Subcutaneous abdominal adipose tissue (tissue), 5 donors: ENCODE measurements at regions not wholly inside any gene's neighbourhood (a gene's known extent, or its start where the extent isn't known, plus 50 kb on each side); places are given as distances from the start of the nearest gene placed in this dataset.

Source experiments
- H3K27ac ChIP-seq: one replicate; pipeline ENCODE4 v1.7.0; 2013; ENCODE audit warnings: low read depth, mild to moderate bottlenecking, inconsistent platforms, low read length, moderate library complexity
- H3K27me3 ChIP-seq, 5 donors: one replicate each; pipeline ENCODE4 v1.7.0; 2013; ENCODE audit warnings: low read length in 5 of 5, inconsistent platforms in 1 of 5; ENCODE audit not compliant: control insufficient read depth in 5 of 5, insufficient read depth in 4 of 5
- H3K36me3 ChIP-seq, 5 donors: one replicate each; pipeline ENCODE4 v1.7.0; 2013; ENCODE audit warnings: low read length in 5 of 5; ENCODE audit not compliant: control insufficient read depth in 5 of 5, insufficient read depth in 5 of 5
- H3K4me1 ChIP-seq, 5 donors: one replicate each; pipeline ENCODE4 v1.7.0; 2013; ENCODE audit warnings: low read length in 5 of 5, mild to moderate bottlenecking in 3 of 5, moderate library complexity in 1 of 5; ENCODE audit not compliant: control insufficient read depth in 5 of 5, insufficient read depth in 5 of 5
- H3K4me3 ChIP-seq, 5 donors: one replicate each; pipeline ENCODE4 v1.7.0; 2013; ENCODE audit warnings: low read length in 5 of 5, low read depth in 1 of 5
- H3K9ac ChIP-seq, 5 donors: one replicate each; pipeline ENCODE4 v1.7.0; 2013; ENCODE audit warnings: low read length in 5 of 5, mild to moderate bottlenecking in 4 of 5, moderate library complexity in 3 of 5
- H3K9me3 ChIP-seq, 5 donors: one replicate each; pipeline ENCODE4 v1.7.0; 2013; ENCODE audit warnings: low read length in 5 of 5; ENCODE audit not compliant: control insufficient read depth in 5 of 5
- donor health status: healthy.
- donor health status: healthy.
- donor health status: healthy.
- donor health status: healthy.
- donor health status: healthy.

- Histone ChIP-seq H3K4me1 (no peaks in the 10 kb centered on the region), H3K27ac (no peak overlapping the region), H3K36me3 (no peaks in the 10 kb centered on the region), H3K27me3 (no peaks in the 10 kb centered on the region), H3K9me3 (peaks cover 0 to 6% (median 4%) of the 10 kb centered on the region in 5 donors), H3K4me3 (no peak overlapping the region), H3K9ac (no peak overlapping the region)
Observed at GRCh38 chr6:103280417-103280816, 1579.3 kb downstream of the HACE1 start.

GRCh38 chr6:103277936-103278335 is 1581.8 kb downstream of the HACE1 start:
- Histone ChIP-seq H3K9ac (no peak overlapping the region), H3K27me3 (no peaks in the 10 kb centered on the region), H3K4me3 (no peak overlapping the region), H3K9me3 (peaks cover 0 to 6% (median 4%) of the 10 kb centered on the region in 5 donors), H3K4me1 (no peaks in the 10 kb centered on the region), H3K36me3 (no peaks in the 10 kb centered on the region), H3K27ac (no peak overlapping the region)

GRCh38 chr6:103273048-103273447 is 1586.7 kb downstream of the HACE1 start:
- Histone ChIP-seq H3K27ac (no peak overlapping the region), H3K4me1 (no peaks in the 10 kb centered on the region), H3K9me3 (no peaks in the 10 kb centered on the region), H3K4me3 (no peak overlapping the region), H3K9ac (no peak overlapping the region), H3K27me3 (no peaks in the 10 kb centered on the region), H3K36me3 (no peaks in the 10 kb centered on the region)

- Histone ChIP-seq H3K9ac (no peak overlapping the region), H3K36me3 (no peaks in the 10 kb centered on the region), H3K4me1 (no peaks in the 10 kb centered on the region), H3K27me3 (no peaks in the 10 kb centered on the region), H3K27ac (no peak overlapping the region), H3K9me3 (no peaks in the 10 kb centered on the region), H3K4me3 (no peak overlapping the region)
Observed at GRCh38 chr6:103269581-103269980, 1590.1 kb downstream of the HACE1 start.

- H3K4me3 ChIP-seq: no peak overlapping the region
- H3K9ac ChIP-seq: no peak overlapping the region
- no peaks in the 10 kb centered on the region for H3K27me3 ChIP-seq
- no peaks in the 10 kb centered on the region for H3K9me3 ChIP-seq
- H3K27ac ChIP-seq: no peak overlapping the region
- H3K4me1 ChIP-seq: no peaks in the 10 kb centered on the region
- H3K36me3 ChIP-seq: no peaks in the 10 kb centered on the region
Observed at GRCh38 chr6:103268335-103268734, 1591.4 kb downstream of the HACE1 start.

- no peak overlapping the region for H3K27ac ChIP-seq
- no peaks in the 10 kb centered on the region for H3K27me3 ChIP-seq
- H3K36me3 ChIP-seq: no peaks in the 10 kb centered on the region
- no peak overlapping the region for H3K9ac ChIP-seq
- H3K4me1 ChIP-seq: no peaks in the 10 kb centered on the region
- H3K4me3 ChIP-seq: no peak overlapping the region
- no peaks in the 10 kb centered on the region for H3K9me3 ChIP-seq
Observed at GRCh38 chr6:103264020-103264419, 1595.7 kb downstream of the HACE1 start.

GRCh38 chr6:103255132-103255531 is 1604.6 kb downstream of the HACE1 start:
- Histone ChIP-seq H3K4me1 (no peaks in the 10 kb centered on the region), H3K9ac (no peak overlapping the region), H3K27me3 (no peaks in the 10 kb centered on the region), H3K4me3 (no peak overlapping the region), H3K9me3 (no peaks in the 10 kb centered on the region), H3K27ac (no peak overlapping the region), H3K36me3 (no peaks in the 10 kb centered on the region)

GRCh38 chr6:103236923-103237322 is 1622.8 kb downstream of the HACE1 start:
- Histone ChIP-seq H3K27me3 (no peaks in the 10 kb centered on the region), H3K9ac (no peak overlapping the region), H3K9me3 (peaks cover 0 to 3% (median 0%) of the 10 kb centered on the region in 5 donors), H3K4me3 (no peak overlapping the region), H3K36me3 (no peaks in the 10 kb centered on the region), H3K27ac (no peak overlapping the region), H3K4me1 (no peaks in the 10 kb centered on the region)

- H3K27me3 ChIP-seq: no peaks in the 10 kb centered on the region
- H3K9me3 ChIP-seq: peaks cover 5 to 18% (median 8%) of the 10 kb centered on the region in 5 donors
- no peaks in the 10 kb centered on the region for H3K36me3 ChIP-seq
- H3K4me1 ChIP-seq: no peaks in the 10 kb centered on the region
- no peak overlapping the region for H3K27ac ChIP-seq
- H3K9ac ChIP-seq: no peak overlapping the region
- no peak overlapping the region for H3K4me3 ChIP-seq
Observed at GRCh38 chr6:103231181-103231580, 1628.5 kb downstream of the HACE1 start.

GRCh38 chr6:103215847-103216246 is 1643.9 kb downstream of the HACE1 start:
- no peak overlapping the region for H3K9ac ChIP-seq
- H3K4me3 ChIP-seq: no peak overlapping the region
- H3K4me1 ChIP-seq: no peaks in the 10 kb centered on the region
- no peaks in the 10 kb centered on the region for H3K27me3 ChIP-seq
- no peak overlapping the region for H3K27ac ChIP-seq
- H3K36me3 ChIP-seq: no peaks in the 10 kb centered on the region
- no peaks in the 10 kb centered on the region for H3K9me3 ChIP-seq

- H3K4me3 ChIP-seq: no peak overlapping the region
- H3K36me3 ChIP-seq: no peaks in the 10 kb centered on the region
- H3K27me3 ChIP-seq: no peaks in the 10 kb centered on the region
- H3K9me3 ChIP-seq: no peaks in the 10 kb centered on the region
- no peak overlapping the region for H3K9ac ChIP-seq
- H3K27ac ChIP-seq: no peak overlapping the region
- no peaks in the 10 kb centered on the region for H3K4me1 ChIP-seq
Observed at GRCh38 chr6:103210686-103211085, 1649.0 kb downstream of the HACE1 start.
